GM12878 (cell line): ENCODE measurements at regions not wholly inside any gene's neighbourhood (a gene's known extent, or its start where the extent isn't known, plus 50 kb on each side); places are given as distances from the start of the nearest gene placed in this dataset.

ENCODE experiments used
- CEBPB ChIP-seq, 2 experiments: fragments of 150-350 bp in 1 of 2; IDR thresholded peaks; 2 replicates each; pipeline ENCODE4 v1.6.1; 2012 to 2014; ENCODE audit warnings: low read depth in 2 of 2, low read length in 2 of 2, borderline replicate concordance in 1 of 2, inconsistent platforms in 1 of 2
- CHD1 ChIP-seq: IDR thresholded peaks from 2 replicates; pipeline ENCODE4 v1.6.1; 2012; ENCODE audit warnings: low read depth, low read length, improper control_type of control experiment
- CTCF ChIP-seq, 3 experiments: IDR thresholded peaks in 2 of 3; conservative IDR thresholded peaks in 1 of 3; 2 replicates each; pipeline ENCODE4 v1.5.1; 2011; ENCODE audit warnings: low read depth in 3 of 3, low read length in 3 of 3, mild to moderate bottlenecking in 3 of 3, control low read depth in 2 of 3, moderate library complexity in 2 of 3, inconsistent platforms in 1 of 3, mixed read lengths in 1 of 3; ENCODE audit not compliant: control insufficient read depth in 2 of 3, insufficient read depth in 1 of 3; ENCODE audit errors: extremely low read depth in 1 of 3
- EP300 ChIP-seq, 2 experiments: fragments of 150-350 bp in 1 of 2; IDR thresholded peaks; 2 replicates each; pipeline ENCODE4 v1.6.1; 2011 to 2012; ENCODE audit warnings: low read depth in 2 of 2, low read length in 2 of 2, borderline replicate concordance in 1 of 2, improper control_type of control experiment in 1 of 2, inconsistent platforms in 1 of 2; ENCODE audit not compliant: control insufficient read depth in 1 of 2
- EZH2 ChIP-seq: IDR thresholded peaks from 2 replicates; pipeline ENCODE4 v1.6.1; 2012; ENCODE audit warnings: low read depth, mild to moderate bottlenecking, control low read depth, inconsistent platforms, low read length, borderline replicate concordance; ENCODE audit not compliant: control insufficient read depth
- NFIC ChIP-seq: IDR thresholded peaks from 2 replicates; pipeline ENCODE4 v1.6.1; 2012; ENCODE audit warnings: low read depth, mild to moderate bottlenecking, inconsistent platforms, low read length, moderate library complexity
- RBBP5 ChIP-seq: fragments of 200-600 bp; sonication (generic); conservative IDR thresholded peaks from 2 replicates; pipeline ENCODE4 v1.6.1; 2016
- REST ChIP-seq: IDR thresholded peaks from 2 replicates; pipeline ENCODE4 v1.6.1; 2012; ENCODE audit warnings: mild to moderate bottlenecking, low read depth, low read length
- USF1 ChIP-seq: IDR thresholded peaks from 2 replicates; pipeline ENCODE4 v1.6.1; 2011; ENCODE audit warnings: borderline replicate concordance, low read depth, mild to moderate bottlenecking, moderate library complexity, mixed read lengths, low read length; ENCODE audit not compliant: insufficient read depth; ENCODE audit errors: extremely low read length
- ZBTB33 ChIP-seq: fragments of 450-650 bp; IDR thresholded peaks from 2 replicates; pipeline ENCODE4 v1.6.1; 2017; ENCODE audit warnings: mild to moderate bottlenecking

GRCh38 chr12:91774434-91774921, 371.2 kb downstream of the BTG1 start:
- TF ChIP-seq NFIC, result no peak
- TF ChIP-seq CTCF (IDR thresholded peaks at IDR 0.05 in 2 of 3, conservative IDR thresholded peaks at IDR 0.05 in 1 of 3; ENCODE audit: control insufficient read depth in 2 of 3, extremely low read depth in 1 of 3, insufficient read depth in 1 of 3, low read depth in 3 of 3, low read length in 3 of 3), result no peak
- TF ChIP-seq CHD1, result no peak
- TF ChIP-seq REST, result no peak
- TF ChIP-seq CEBPB (IDR thresholded peaks at IDR 0.05; ENCODE audit: borderline replicate concordance in 1 of 2, low read depth in 2 of 2, low read length in 2 of 2), result no peak
- TF ChIP-seq EZH2, result no peak
- TF ChIP-seq ZBTB33, result no peak
- TF ChIP-seq RBBP5, result no peak
- TF ChIP-seq USF1, result no peak
- no peak for TF ChIP-seq EP300 (IDR thresholded peaks at IDR 0.05; ENCODE audit: borderline replicate concordance in 1 of 2, control insufficient read depth in 1 of 2, low read depth in 2 of 2, low read length in 2 of 2)
